Left lobe of liver (tissue), 2 donors: ENCODE measurements at regions not wholly inside any gene's neighbourhood (a gene's known extent, or its start where the extent isn't known, plus 50 kb on each side); places are given as distances from the start of the nearest gene placed in this dataset.

Experiments used
- ATAC-seq: fragments of 200-7000 bp; cut with Tn5 transposase; one replicate; pipeline ENCODE4 v1.9.1; 2020; ENCODE audit warnings: mild to moderate bottlenecking, moderate library complexity
- DNase-seq: peaks from one replicate; pipeline ENCODE4 v3.0.0-alpha.2; 2020; ENCODE audit warnings: low spot score
- donor health status: DM: no; HTN: no; CAD: no; lungs with moderate emphysema.
- donor health status: DM: no; HTN: yes; CAD: no.

DNA sequence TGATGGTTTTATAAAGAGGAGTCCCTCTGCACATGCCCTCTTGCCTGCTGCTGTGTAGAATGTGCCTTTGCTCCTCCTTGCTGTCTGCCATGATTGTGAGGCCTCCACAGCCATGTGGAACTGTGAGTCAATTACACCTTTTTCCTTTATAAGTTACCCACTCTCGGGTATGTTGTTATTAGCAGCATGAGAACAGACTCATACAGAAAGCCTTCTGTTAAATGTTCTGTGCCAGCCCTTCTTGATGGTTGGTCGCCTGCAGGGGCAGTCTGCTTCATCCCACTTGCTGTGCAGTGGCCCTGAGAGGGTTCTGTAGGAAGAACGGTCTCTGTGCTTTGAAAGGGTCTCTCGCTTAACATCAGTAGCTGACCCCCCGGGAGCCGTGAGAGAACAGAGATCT is 248.9 kb upstream of the IGFBP3 start:
- ATAC-seq: no peak
- no peak for DNase-seq

DNA sequence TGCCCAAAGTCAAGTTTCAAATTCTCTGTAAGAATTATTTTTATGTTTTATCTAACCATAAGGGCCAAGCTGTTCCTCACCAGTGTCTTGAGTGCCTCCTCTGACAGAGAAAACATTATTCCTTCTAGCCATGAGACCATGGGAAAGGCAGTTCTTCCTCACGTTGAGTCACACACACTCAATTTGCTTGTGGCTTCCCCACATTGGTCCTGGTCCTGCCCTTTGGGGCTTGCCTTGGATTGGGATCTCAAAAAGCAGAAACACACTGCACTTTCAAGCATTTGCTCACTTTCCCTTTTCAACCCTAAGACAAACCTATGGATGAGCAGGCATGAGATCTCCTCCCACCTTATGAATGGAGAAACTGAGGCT is 248.3 kb upstream of the IGFBP3 start:
- DNase-seq (no peak), ATAC-seq (no peak)

DNA sequence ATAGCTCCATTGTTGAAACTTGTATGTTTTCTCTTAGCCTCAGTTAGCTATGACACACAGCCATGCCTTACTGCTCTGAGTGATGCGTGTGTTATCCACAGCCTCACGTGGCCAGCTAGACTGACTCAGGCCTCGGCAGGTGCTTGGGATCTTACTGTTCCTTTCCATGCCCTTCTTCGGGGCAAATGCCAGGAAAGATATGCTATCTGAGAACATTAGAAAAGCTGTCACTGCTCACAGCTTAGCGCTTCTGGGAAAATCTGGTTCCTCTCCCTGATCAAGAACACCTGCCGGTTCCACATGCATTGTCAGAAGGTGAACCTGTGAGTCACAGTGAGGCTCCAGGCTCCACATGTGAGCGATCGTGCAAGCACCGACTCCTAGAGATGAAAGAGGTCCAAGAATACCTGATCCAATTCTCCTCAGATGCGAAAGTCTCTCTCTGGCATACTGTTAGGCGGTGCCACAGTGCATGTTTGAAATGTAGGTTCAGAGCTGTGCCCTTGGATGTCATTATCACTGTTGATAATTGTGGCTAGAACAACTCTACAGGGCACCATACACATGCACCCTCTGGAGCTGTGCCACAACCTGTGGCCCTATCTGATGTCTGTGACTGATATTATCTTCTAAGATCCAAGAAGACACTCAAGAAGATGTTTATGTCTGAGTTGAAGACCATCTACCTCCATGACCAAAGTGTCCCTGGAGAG is 247.8 kb upstream of the IGFBP3 start:
- DNase-seq: no peak
- ATAC-seq: no peak

DNA sequence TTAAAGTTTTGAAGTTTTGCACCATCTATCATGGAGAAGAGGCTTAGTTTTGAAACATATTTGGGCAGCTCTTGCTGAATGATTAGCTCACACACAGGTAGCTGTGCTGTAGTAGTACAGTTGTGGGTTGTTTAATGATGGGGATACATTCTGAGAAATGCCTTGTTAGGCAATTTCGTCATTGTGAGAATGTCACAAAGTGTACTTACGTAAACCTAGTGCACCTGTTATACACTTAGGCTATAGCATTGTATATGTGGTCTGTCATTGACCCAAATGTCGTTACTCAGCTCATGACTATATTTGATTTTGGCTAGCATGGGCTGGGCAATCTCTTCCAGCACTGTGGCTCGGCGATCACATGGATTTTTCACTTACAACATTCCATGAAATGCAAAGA is 247.2 kb upstream of the IGFBP3 start:
- no peak for DNase-seq
- ATAC-seq: no peak

DNA sequence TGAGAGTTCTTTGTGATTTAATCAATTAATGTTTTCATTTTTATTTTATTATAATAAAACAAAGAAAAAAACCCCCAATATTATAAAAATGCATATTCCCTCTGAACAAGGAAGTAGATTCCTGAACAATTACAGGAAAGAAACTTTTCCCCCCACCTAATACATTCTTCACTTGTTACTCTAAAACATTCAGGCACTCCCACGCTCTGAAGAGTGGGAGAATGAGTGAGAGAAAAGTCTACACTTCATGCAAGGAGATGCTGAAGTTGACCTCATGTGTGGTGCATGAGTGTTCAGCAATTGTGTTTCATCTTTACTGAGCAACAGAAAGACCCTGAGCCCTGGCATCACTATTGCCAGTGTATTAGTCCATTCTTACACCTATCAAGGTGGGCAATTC is 244.2 kb upstream of the IGFBP3 start:
- ATAC-seq: no peak
- no peak for DNase-seq

DNA sequence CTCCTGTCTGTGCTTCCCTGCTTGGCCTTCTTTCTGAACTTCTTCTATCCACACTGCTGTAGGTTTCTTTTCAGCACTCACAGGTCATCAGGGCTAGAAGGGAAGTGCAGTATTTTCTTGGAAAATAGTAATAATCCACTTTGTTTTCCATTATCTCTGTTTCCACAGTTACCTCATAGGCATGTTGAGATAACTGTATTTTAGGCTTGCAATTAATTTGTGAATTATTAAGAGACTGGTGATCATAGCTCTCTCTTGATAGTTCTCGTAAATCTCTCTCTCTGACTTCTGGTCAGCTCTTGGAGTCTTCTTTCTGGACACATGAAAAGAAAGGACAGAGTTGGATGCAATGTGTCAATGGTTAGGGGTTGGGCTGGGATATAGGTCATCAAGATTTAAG is 243.6 kb upstream of the IGFBP3 start:
- ATAC-seq: no peak
- no peak for DNase-seq

DNA sequence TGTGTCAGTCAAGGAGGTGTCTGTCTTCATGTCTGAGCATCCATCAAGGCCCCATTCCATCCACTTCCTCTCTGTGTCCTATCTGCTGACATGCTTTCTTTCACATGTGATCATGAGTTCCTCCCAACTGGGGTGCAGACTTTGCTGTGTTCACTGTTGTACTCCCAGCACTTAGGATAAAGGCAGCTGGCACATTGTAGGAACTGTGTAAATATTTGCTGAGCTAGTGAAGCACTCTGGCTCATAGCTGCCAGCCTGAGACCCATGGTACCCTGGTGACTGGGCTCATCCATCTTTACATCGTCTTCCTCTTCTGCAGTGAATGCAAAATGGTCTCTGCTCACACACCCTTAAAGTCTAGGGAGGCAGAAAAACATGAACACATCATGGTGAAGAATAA is 242.2 kb upstream of the IGFBP3 start:
- ATAC-seq: peak; percentile 71
- DNase-seq: no peak

DNA sequence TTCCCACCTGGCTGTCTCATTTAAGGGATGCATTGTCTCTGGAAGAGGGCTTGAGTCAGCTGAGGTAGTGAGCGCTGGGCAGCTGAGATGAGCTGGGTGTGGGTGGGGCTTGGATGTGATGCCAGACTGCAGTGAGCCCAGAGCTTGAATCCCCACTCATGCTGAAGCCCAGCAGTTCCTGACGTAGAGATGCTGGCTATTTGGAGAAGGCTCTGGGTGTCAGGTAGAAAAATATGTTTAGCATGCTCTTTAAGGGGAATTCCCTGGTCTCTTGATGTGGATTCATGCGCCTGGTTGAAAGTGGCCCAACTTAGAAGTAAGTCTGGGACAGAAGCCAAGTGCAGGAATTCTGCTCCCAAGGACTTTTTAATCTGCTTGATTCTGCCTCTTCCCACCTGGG is 241.5 kb upstream of the IGFBP3 start:
- ATAC-seq: peak; percentile 13
- no peak for DNase-seq

DNA sequence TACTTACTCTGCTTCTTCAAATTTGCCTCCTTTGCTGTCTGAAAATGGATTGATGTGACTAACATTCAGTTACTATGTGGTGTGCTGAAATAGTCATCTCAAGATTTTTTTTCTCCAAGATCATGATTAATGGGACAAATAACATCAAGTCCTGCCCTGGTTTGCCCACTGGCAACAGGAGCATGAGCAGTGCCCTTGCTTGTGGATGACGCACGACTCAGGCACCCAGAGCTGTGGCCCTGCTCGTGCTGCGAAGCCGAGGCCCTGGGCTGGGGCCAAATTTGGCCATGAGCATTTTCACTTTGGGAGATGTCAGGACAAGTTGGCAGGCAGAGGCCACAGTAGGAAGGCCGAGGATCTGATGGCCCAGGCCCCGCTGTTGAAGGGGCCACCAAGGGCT is 239.8 kb upstream of the IGFBP3 start:
- DNase-seq: no peak
- ATAC-seq: no peak

DNA sequence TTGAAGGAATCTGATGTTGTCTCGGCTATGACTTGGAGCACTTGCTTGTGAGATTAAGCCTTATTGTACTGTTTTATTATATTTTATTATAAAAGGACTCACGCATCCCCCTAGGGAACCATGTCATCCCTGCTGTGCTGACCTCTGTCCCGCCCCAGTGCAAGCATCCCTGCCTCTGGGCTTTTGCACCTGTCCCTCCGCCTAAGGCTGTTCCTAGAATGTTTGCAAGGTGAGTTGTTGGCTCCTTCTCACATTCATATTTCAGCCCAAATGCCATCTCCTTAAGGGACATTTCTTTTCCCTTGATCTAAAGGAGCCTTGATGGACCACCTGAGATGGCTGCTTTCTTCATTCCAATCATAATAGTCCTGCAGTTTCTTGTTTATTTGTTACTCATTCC is 236.9 kb upstream of the IGFBP3 start:
- no peak for ATAC-seq
- DNase-seq: no peak

DNA sequence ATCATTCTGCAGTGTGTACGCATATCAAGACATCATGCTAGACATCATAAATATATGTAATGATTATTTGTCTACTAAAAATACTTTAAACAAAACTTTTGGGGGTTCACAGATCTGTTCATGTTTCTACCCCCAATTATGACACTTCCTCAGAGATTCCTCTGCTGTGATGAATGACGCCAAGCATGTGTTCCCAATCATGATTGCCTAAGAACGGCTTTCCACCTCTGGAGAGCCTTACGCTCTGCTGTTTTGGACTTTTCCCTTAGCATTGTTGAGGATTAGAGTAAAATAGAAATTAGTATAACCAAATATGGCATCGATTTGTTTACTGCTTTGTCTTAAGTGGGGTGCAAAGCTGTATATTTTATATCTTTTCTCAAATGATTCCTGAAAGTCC is 236.3 kb upstream of the IGFBP3 start:
- DNase-seq: no peak
- peak; percentile 33 for ATAC-seq

DNA sequence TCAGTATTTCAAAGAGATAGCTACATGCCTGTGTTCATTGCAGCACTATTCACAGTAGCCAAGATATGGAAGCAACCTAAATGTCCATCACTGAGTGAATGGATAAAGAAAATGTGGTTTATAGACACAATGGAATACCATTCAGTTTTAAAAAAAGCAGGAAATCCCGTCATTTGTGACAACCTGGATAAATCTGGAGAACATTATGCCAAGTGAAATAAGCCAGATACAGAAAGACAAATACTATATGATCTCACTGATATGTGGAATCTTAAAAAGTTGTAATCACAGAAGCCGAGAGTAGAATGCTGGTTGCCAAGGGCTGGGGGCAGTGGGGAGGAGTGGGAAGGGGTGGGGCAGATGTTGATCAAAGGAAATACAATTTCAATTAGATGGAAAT is 235.8 kb upstream of the IGFBP3 start:
- ATAC-seq (no peak), DNase-seq (no peak)

DNA sequence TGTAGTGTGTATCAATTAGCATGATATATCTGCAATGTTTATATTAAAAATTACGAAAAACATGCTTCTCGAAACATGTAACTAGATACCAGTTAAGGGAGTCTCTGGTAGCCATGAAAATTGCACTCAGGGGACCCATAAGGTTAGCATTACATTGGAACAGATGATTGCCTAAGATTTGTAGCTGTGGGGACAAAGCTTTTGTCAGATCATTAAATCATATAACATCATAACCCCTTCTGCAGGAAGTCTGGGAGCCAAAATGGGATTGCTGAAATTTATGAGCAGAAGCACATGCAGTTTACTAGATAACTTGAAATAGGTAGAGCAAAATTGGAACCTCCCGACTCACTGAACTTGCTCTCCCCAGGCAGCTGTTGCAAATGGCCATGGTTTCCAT is 235.0 kb upstream of the IGFBP3 start:
- no peak for ATAC-seq

DNA sequence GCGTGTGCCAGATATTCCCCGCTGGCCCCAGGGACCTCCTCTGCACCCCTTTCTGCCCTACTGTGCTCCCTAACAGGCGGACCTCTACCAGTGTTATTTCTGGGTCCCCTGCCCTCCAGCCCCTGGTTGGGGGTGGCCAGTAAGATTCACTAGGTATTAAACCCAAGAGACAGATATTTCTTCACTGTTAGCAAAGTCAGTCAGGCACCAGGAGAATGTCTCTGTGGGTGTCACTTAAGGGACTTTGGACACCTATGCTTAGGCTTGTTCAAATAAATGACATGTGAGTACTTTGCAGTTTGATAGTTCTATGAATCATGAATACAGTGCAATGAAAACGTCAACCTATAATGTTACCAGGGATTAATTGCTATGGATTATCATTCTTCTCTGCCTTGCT is 234.3 kb upstream of the IGFBP3 start:
- DNase-seq (peak; percentile 73), ATAC-seq (peak; percentile 66)

More for the DNA sequence above, 235.0 kb upstream of the IGFBP3 start:
- no peak for DNase-seq

DNA sequence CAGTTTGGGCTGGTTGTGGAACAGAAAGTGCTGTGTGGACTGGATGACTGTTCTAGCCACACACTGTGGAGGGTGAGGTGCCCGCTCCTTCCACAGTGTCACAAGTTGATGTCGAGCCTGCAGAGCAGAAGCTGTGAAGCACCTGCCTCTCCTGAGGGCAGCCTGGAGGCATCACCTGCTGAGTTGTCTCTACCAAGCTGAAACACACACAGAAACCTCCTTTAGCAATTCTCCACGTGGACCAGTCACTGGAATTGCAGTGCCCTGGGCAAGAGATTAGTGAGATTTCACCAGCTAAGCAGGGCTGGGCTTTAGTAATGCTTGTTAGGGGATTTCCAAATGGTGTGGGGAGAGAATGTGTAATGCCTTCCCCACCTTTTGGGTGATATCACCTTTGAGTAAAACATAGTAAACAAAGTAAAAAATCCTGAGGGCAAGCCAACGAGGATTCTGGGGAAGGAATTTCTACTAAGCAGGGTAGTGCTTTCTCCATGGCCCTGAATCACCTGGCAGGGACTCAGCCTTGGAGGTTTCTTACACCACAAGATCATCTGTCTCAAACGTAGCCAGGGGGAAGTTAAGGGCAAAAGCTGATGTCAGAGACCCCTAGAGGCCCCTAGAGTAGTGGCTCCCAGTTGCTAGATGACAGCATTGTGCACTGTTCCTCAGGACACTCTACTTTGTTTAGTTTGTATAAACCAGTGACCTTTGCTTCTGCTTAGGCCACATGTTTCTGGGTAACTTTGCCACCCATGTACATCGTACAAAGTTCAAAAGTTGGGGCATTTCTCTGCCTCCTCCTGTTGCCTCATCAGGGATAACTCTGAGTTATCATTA is 233.1 kb upstream of the IGFBP3 start:
- ATAC-seq (peak; percentile 83), DNase-seq (peak; percentile 79)

DNA sequence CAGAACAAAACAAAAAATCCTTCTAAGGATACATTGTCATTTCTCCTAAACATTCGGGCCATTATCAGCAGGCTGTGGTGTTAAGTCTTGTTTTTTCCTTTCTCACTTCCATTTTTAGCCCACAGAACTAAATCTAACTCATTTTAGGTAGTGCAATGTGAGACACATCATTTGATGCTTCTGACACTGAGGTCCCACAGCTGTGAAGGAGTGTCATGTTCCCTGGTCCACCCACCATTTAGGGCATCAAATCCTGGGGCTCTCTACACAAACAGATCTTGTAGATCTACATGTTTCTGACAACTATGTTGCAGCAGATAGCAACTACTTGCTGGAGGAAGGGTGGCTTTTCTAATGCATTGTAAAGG is 232.5 kb upstream of the IGFBP3 start:
- no peak for ATAC-seq

DNA sequence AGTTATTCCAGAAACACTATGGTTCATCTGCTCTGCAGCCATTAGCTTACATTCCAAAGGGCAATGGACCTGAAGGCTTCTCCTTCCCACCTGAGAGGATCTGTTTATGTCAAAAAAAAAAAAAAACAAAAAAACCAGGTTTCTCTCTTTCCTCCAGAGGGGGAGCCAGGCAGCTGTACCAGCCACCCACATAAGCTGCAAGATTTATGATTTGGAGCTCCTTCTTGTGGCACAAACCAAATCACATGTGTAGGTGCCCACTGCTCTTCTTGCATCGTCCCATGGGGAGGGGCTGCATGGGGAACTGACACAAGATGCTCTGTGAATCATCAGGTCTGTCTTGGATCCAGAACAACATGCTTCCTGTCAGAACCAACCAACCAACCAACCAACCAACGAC is 231.6 kb upstream of the IGFBP3 start:
- DNase-seq: no peak
- no peak for ATAC-seq

More for the DNA sequence above, 232.5 kb upstream of the IGFBP3 start:
- DNase-seq: no peak

DNA sequence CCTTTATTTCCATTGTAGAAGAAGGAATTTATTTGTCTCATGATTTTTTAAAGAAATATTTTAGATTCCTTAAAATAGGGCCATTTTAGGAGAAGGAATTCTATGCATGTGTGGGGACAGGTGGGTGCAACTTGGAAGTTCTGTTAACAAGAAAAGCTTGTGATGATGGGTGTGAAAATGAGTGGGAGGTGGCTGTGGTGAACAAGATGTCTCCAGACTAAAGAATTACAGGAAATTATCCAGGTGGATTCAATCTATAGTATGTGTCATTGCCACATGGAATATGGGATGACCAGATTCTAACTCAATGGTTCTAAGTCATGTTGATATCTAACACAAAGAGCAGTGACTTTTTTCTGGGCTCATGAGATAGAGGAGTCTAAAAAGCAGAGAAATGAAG is 229.6 kb upstream of the IGFBP3 start:
- ATAC-seq: no peak
- no peak for DNase-seq

DNA sequence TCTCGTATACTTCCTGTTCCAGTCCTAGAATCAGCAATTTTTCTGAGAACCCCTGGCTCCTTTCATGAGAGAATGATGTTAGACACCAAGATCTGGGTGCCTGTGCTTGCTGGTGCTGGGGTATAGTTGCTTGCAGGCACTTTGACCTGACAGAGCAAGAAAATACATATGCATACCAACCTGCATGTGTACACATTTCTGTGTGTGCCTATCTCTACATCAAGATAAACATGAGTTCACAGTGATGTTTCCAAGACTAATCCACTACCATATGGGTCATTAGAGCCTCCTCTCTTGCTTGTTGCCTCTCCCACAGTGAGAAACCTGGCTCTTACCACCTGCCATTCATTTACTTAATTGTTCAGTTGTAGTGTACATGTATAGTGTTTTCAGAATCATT is 229.1 kb upstream of the IGFBP3 start:
- no peak for ATAC-seq
- no peak for DNase-seq

DNA sequence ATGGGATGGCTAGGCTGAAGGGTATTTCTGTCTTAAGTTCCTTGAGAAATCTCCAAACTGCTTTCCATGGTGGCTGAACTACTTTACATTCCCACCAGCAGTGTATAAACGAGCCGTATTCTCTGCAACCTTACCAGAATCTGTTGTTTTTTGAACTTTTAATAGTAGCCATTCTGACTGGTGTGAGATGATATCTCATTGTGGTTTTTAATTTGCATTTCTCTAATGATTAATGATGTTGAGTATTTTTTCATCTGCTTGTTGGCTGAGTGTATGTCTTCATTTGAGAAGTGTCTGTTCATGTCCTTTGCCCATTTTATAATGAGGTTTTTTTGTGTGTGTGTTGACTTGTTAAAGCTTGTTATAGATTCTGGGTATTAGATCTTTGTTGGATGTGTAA is 226.8 kb upstream of the IGFBP3 start:
- ATAC-seq (no peak), DNase-seq (no peak)

DNA sequence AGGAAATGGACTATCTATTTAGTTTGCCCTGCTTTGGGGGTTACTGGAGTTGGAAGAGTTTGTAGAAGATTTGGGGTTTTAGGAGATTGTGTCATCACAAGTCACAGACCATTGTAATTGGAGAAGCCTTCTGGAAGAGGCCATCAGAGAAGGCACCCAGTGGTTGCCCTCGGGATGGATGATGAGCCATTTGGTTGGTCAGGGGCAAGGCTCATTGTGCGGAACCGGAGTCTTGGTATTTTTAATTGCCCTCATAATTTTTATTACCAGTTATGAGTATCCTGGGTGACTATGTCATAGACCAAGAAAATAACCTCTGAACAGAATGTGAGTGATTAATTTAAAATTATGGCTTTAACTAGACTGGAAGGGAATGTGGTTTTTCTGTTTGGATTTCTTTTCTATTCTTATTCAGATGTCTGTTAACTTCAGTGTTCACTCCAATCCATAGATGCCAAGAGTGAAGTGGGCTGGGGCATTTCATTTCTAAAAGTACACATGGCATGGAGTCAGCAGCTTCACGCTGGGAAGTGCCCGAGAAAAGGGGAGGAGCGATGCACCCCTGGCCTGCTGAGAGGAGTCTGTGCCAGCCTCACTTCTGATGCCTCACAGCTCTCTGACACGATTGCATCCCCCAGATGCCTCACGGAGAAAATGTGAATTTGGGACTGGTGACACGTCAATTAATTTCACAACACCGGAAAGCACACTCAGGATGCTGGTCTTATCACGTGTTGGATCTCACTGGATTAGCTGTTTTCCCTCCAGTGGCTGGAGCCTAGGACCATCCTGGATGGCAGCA is 225.6 kb upstream of the IGFBP3 start:
- ATAC-seq (no peak), DNase-seq (no peak)

DNA sequence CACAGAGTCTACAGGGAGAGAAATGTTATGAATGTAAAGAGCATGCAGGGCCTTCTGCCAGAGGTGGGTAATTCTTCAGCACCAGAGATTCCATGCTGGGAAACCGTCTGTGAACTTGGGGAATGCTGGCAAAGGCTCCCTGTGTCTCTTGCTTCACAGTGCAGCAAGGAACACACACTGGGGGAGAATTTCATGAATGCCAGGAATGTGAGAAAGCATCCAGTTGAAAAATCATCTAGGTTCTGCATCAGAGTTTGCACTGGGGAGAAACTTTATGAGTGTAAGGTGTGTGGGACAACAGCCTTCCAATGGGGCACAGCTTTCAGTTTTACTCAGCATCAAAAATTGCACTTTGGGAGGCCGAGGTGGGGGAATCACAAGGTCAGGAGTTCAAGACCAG is 224.3 kb upstream of the IGFBP3 start:
- ATAC-seq (peak; percentile 38), DNase-seq (no peak)
